Right lobe of liver (tissue), 6 donors: ENCODE measurements at regions not wholly inside any gene's neighbourhood (a gene's known extent, or its start where the extent isn't known, plus 50 kb on each side); places are given as distances from the start of the nearest gene placed in this dataset.
"Not testable (repeated sequence)": the region's sequence is repeated elsewhere in the genome, so short reads cannot be mapped to it uniquely, and the experiment has no call there.

ENCODE experiments used
- ATAC-seq, 4 donors: fragments of 200-7000 bp; cut with Tn5 transposase; one replicate each; pipeline ENCODE4 v1.9.1; 2020; ENCODE audit warnings: mild to moderate bottlenecking in 4 of 4, moderate library complexity in 4 of 4
- DNase-seq, 3 donors: peaks; one replicate each; pipeline ENCODE4 v3.0.0-alpha.2; 2020
- H3K27ac ChIP-seq, 3 donors: fragments of 200-600 bp; one replicate each; pipeline ENCODE4 v1.8.0; 2022
- H3K27me3 ChIP-seq, 2 donors: fragments of 200-600 bp; one replicate each; pipeline ENCODE4 v1.8.0; 2022
- H3K36me3 ChIP-seq, 4 donors: fragments of 200-600 bp; sonication (generic) in 1 of 4; one replicate each; pipeline versions ENCODE4 v1.5.1 to v1.8.0; 2017 to 2022; ENCODE audit warnings: control low read depth in 1 of 4
- H3K4me1 ChIP-seq, 4 donors: fragments of 200-600 bp; sonication (generic) in 1 of 4; one replicate each; pipeline versions ENCODE4 v1.5.1 to v1.8.0; 2017 to 2022; ENCODE audit warnings: control low read depth in 1 of 4
- H3K4me3 ChIP-seq, 3 donors: fragments of 200-600 bp; one replicate each; pipeline ENCODE4 v1.8.0; 2022
- H3K9me3 ChIP-seq, 4 donors: fragments of 200-600 bp; sonication (generic) in 1 of 4; one replicate each; pipeline versions ENCODE4 v1.5.1 to v1.8.0; 2017 to 2022; ENCODE audit warnings: control low read depth in 1 of 4
- POLR2A ChIP-seq: fragments of 450-650 bp; IDR thresholded peaks from one replicate; pipeline ENCODE4 v1.6.1; 2017; ENCODE audit warnings: antibody characterized with exemption, mild to moderate bottlenecking
- WGBS: methylation state at CpG from one replicate; pipeline ENCODE4 v1.1.6; 2018; ENCODE audit warnings: low coverage, low lambda C conversion rate; ENCODE audit not compliant: insufficient coverage; ENCODE audit errors: missing lambda C conversion rate; 5-methylcytosine and 5-hydroxymethylcytosine counted together
- intact Hi-C, 2 donors: fragments of 100-400 bp; cut with DNase I; formaldehyde crosslinking; loops; one replicate each; pipeline versions ENCODE4 v1.11.2 to v1.14.1; 2022
- TF ChIP-seq, protein P1 (sequence below), 4 donors: fragments of 200-600 bp in 3 of 4; fragments of 450-650 bp in 1 of 4; IDR thresholded peaks; one replicate each; pipeline versions ENCODE4 v1.5.1 to v1.8.0; 2016 to 2022; ENCODE audit warnings: antibody characterized with exemption in 4 of 4, mild to moderate bottlenecking in 2 of 4
- donor health status: DM: no; HTN: yes; CAD: no.
- donor health status: DM: no; HTN: no; CAD: no.
- donor health status: DM: no; HTN: no; CAD: no.
- donor health status: DM: no; HTN: yes; CAD: no.
- donor health status: DM: no; HTN: yes; CAD: no.

DNA sequence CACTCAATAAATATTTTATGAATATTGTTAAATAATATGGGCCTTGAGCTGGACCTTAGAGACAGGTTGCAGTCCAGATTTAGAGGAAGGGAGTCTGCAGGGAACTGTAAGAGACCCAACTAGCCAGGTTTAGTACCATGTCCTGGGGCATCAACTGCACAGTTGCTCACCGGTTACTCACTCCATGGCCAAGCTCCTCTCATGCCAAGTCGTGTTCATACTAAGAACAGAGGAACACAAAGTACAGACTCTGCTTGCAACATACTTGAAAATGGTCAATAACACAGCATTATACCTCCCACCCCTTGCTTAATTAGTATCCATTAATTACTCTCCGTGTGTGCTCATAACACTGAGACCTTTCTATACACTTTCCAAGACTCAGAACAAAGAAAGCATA, 317.6 kb upstream of the PIK3R1 start:
- intact Hi-C loops: no loop called here
- Histone ChIP-seq H3K27me3 (no peaks in the 10 kb centered on the region), H3K27ac (peak overlapping the region in 1 of 3 donors; percentile 29), H3K4me1 (peaks cover 0 to 15% (median 5%) of the 10 kb centered on the region in 4 donors), H3K9me3 (no peaks in the 10 kb centered on the region), H3K36me3 (no peaks in the 10 kb centered on the region), H3K4me3 (no peak overlapping the region)
- WGBS: 48% methylated on average over 3 of the region's 3 CpGs
- ATAC-seq (peak; percentile 61 to 87 (median 64)), DNase-seq (peak in 1 of 3 donors; percentile 47)
- TF ChIP-seq, protein P1, sequence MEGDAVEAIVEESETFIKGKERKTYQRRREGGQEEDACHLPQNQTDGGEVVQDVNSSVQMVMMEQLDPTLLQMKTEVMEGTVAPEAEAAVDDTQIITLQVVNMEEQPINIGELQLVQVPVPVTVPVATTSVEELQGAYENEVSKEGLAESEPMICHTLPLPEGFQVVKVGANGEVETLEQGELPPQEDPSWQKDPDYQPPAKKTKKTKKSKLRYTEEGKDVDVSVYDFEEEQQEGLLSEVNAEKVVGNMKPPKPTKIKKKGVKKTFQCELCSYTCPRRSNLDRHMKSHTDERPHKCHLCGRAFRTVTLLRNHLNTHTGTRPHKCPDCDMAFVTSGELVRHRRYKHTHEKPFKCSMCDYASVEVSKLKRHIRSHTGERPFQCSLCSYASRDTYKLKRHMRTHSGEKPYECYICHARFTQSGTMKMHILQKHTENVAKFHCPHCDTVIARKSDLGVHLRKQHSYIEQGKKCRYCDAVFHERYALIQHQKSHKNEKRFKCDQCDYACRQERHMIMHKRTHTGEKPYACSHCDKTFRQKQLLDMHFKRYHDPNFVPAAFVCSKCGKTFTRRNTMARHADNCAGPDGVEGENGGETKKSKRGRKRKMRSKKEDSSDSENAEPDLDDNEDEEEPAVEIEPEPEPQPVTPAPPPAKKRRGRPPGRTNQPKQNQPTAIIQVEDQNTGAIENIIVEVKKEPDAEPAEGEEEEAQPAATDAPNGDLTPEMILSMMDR (IDR thresholded peaks at IDR 0.05): no peak
- no peak for TF ChIP-seq POLR2A

- ATAC-seq (peak; percentile 84 to 89 (median 88)), DNase-seq (no peak)
- intact Hi-C loops: no loop called here
- TF ChIP-seq, protein P1 (IDR thresholded peaks at IDR 0.05): no peak
- TF ChIP-seq POLR2A: no peak
- 13% methylated on average over 3 of the region's 3 CpGs for WGBS
- Histone ChIP-seq H3K36me3 (no peaks in the 10 kb centered on the region), H3K4me1 (peaks cover 0 to 15% (median 5%) of the 10 kb centered on the region in 4 donors), H3K9me3 (no peaks in the 10 kb centered on the region), H3K27ac (peak overlapping the region in 1 of 3 donors; percentile 29), H3K4me3 (no peak overlapping the region), H3K27me3 (no peaks in the 10 kb centered on the region)
These were observed 318.1 kb upstream of the PIK3R1 start for GRCh38 chr5:67897431-67897830.

DNA sequence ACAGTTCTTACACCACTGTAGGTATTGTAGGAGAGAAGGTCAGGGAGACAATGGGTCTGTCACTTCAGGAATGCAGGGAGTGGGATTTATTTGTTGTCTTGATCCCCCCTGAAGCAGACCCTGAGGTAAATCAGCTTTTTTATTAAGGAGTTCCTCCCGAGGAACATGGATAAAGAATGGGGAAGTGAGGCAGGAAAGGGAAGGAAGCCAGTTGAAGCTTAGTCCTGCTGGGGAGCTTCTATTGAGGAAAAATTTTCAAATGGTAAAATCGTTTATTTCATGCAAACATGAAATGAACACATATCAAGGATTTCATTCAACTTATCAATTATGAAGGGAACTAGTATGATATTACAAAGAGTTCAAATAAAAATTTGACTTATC, 318.6 kb upstream of the PIK3R1 start:
- intact Hi-C loops: no loop called here
- TF ChIP-seq, protein P1 (IDR thresholded peaks at IDR 0.05): no peak
- no peak for TF ChIP-seq POLR2A
- H3K27me3 ChIP-seq: no peaks in the 10 kb centered on the region
- ATAC-seq (peak in 1 of 4 donors; percentile 11), DNase-seq (no peak)
- no peaks in the 10 kb centered on the region for H3K9me3 ChIP-seq
- H3K4me1 ChIP-seq: peaks cover 0 to 15% (median 5%) of the 10 kb centered on the region in 4 donors
- WGBS: 23% methylated on average over 2 of the region's 2 CpGs
- no peak overlapping the region for H3K27ac ChIP-seq
- no peak overlapping the region for H3K4me3 ChIP-seq
- H3K36me3 ChIP-seq: no peaks in the 10 kb centered on the region

DNA sequence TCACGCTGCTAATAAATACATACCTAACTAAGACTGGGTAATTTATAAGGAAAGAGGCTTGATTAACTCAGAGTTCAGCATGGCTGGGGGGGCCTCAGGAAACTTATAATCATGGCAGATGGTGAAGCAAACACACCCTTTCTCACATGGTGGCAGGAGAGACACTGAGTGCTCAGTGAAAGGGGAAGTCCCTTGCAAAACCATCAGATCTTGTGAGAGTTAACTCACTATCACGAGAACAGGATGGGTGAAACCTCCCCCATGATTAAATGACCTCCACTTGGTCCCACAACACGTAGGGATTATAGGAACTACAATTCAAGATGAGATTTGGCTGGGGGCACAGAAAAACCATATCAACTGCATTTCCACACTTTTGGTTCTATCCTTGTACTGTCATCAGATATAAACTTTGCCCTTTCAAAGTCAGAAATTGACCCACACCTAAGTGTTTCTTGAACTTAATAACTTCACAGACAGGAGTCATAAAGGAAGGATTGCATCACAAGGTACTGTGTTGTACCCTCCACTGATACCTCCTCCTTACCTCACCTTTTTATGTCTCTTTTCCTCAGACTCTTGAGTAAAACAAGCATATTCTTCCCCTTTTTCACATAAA, 319.1 kb upstream of the PIK3R1 start:
- Histone ChIP-seq H3K4me1 (peaks cover 0 to 15% (median 5%) of the 10 kb centered on the region in 4 donors), H3K9me3 (no peaks in the 10 kb centered on the region), H3K27me3 (no peaks in the 10 kb centered on the region), H3K27ac (no peak overlapping the region), H3K36me3 (no peaks in the 10 kb centered on the region), H3K4me3 (no peak overlapping the region)
- 89% methylated on average over 3 of the region's 3 CpGs for WGBS
- DNase-seq: no peak
- intact Hi-C loops: no loop called here
- ATAC-seq: peak in 1 of 4 donors; percentile 31
- TF ChIP-seq, protein P1 (IDR thresholded peaks at IDR 0.05): no peak
- no peak for TF ChIP-seq POLR2A

GRCh38 chr5:67889870-67890269, 325.7 kb upstream of the PIK3R1 start:
- ATAC-seq, H3K9me3 ChIP-seq, DNase-seq, intact Hi-C loops, H3K27ac ChIP-seq, H3K4me3 ChIP-seq, H3K4me1 ChIP-seq, H3K27me3 ChIP-seq, H3K36me3 ChIP-seq: not testable (repeated sequence)
- 98% methylated on average over 8 of the region's 15 CpGs for WGBS
